ENCODE measurements at regions not wholly inside any gene's neighbourhood (a gene's known extent, or its start where the extent isn't known, plus 50 kb on each side); places are given as distances from the start of the nearest gene placed in this dataset.

GRCh38 chr1:110779636-110780035 is 93.3 kb upstream of the CD53 start:
- TF ChIP-seq, protein P1, sequence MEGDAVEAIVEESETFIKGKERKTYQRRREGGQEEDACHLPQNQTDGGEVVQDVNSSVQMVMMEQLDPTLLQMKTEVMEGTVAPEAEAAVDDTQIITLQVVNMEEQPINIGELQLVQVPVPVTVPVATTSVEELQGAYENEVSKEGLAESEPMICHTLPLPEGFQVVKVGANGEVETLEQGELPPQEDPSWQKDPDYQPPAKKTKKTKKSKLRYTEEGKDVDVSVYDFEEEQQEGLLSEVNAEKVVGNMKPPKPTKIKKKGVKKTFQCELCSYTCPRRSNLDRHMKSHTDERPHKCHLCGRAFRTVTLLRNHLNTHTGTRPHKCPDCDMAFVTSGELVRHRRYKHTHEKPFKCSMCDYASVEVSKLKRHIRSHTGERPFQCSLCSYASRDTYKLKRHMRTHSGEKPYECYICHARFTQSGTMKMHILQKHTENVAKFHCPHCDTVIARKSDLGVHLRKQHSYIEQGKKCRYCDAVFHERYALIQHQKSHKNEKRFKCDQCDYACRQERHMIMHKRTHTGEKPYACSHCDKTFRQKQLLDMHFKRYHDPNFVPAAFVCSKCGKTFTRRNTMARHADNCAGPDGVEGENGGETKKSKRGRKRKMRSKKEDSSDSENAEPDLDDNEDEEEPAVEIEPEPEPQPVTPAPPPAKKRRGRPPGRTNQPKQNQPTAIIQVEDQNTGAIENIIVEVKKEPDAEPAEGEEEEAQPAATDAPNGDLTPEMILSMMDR (conservative IDR thresholded peaks at IDR 0.05; ENCODE audit: control insufficient read depth, insufficient read depth, low read depth, low read length) = no peak
- no peak overlapping the region for H3K4me3 ChIP-seq (ENCODE audit: control insufficient read depth, low read depth, low read length)
- DNase-seq (ENCODE audit: low read depth) = no peak

- no peak for DNase-seq (ENCODE audit: low read depth)
- TF ChIP-seq, protein P1 (conservative IDR thresholded peaks at IDR 0.05; ENCODE audit: control insufficient read depth, insufficient read depth, low read depth, low read length) = no peak
- H3K4me3 ChIP-seq (ENCODE audit: control insufficient read depth, low read depth, low read length) = no peak overlapping the region
Observed at GRCh38 chr1:110778821-110779220, 94.1 kb upstream of the CD53 start.

- no peak for DNase-seq (ENCODE audit: low read depth)
- no peak overlapping the region for H3K4me3 ChIP-seq (ENCODE audit: control insufficient read depth, low read depth, low read length)
- TF ChIP-seq, protein P1 (conservative IDR thresholded peaks at IDR 0.05; ENCODE audit: control insufficient read depth, insufficient read depth, low read depth, low read length) = no peak
Observed at GRCh38 chr1:110777228-110777627, 95.7 kb upstream of the CD53 start.

GRCh38 chr1:110774398-110774797 is 98.5 kb upstream of the CD53 start:
- H3K4me3 ChIP-seq (ENCODE audit: control insufficient read depth, low read depth, low read length) = no peak overlapping the region
- DNase-seq (ENCODE audit: low read depth) = no peak
- TF ChIP-seq, protein P1 (conservative IDR thresholded peaks at IDR 0.05; ENCODE audit: control insufficient read depth, insufficient read depth, low read depth, low read length) = no peak

GRCh38 chr1:110773813-110774212 is 99.1 kb upstream of the KCNA3 start:
- TF ChIP-seq, protein P1 (conservative IDR thresholded peaks at IDR 0.05; ENCODE audit: control insufficient read depth, insufficient read depth, low read depth, low read length) = no peak
- DNase-seq (ENCODE audit: low read depth) = no peak
- no peak overlapping the region for H3K4me3 ChIP-seq (ENCODE audit: control insufficient read depth, low read depth, low read length)

DNA sequence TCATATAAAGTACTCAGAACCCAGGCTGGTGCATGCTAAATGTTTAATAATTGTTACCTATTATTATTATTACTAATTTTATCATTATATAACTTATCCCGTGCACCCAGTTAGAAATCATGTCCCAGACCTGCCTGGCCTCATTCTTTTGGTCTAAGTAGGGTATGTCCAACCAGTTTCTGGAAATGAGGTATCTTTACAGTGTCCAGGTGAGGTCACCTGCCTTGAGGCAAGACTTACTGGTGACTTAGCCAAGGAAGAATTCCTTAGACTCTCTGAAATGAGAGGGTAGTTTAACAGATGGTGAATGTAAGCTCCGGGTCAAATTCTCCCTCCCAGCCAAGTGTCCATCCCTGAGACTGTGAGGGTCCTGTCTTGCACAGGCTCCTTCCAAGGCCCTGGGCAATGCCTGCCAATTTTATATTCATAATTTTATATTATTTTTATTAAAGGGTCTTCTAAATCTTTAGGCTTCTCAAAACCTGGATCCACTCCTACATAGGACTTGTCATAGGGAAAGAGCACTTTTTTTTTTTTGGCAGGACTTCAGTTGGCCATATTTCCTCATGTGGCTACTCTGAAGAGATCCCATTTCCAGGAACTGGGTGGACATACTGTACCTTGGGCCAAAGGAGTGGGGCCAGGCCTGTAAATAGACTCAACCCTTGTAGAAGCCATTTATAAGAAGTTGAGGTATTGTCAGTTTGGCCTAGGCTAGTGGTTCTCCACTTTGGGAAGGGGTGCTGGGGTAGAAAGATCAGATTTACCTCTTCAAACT is 96.7 kb upstream of the KCNA3 start:
- DNase-seq (ENCODE audit: low read depth) = no peak
- H3K4me3 ChIP-seq (ENCODE audit: control insufficient read depth, low read depth, low read length) = no peak overlapping the region
- TF ChIP-seq, protein P1 (conservative IDR thresholded peaks at IDR 0.05; ENCODE audit: control insufficient read depth, insufficient read depth, low read depth, low read length) = no peak

Data from fibroblast of mammary gland (primary cell).